ENCODE measurements at regions not wholly inside any gene's neighbourhood (a gene's known extent, or its start where the extent isn't known, plus 50 kb on each side); places are given as distances from the start of the nearest gene placed in this dataset.

GRCh38 chr18:78727057-78727739 is 252.4 kb upstream of the SALL3 start:
- no peak overlapping the region for H3K4me3 ChIP-seq (ENCODE audit: low read depth, low read length)
- DNase-seq (ENCODE audit: low read depth): no peak
- TF ChIP-seq CTCF (conservative IDR thresholded peaks at IDR 0.05; ENCODE audit: low read depth, low read length): no peak

- no peak for DNase-seq (ENCODE audit: low read depth)
- no peak for TF ChIP-seq CTCF (conservative IDR thresholded peaks at IDR 0.05; ENCODE audit: low read depth, low read length)
- H3K4me3 ChIP-seq (ENCODE audit: low read depth, low read length): no peak overlapping the region
Observed at GRCh38 chr18:78727877-78728783, 251.5 kb upstream of the SALL3 start.

GRCh38 chr18:78728784-78729467 is 250.7 kb upstream of the SALL3 start:
- DNase-seq (ENCODE audit: low read depth): no peak
- H3K4me3 ChIP-seq (ENCODE audit: low read depth, low read length): no peak overlapping the region
- TF ChIP-seq CTCF (conservative IDR thresholded peaks at IDR 0.05; ENCODE audit: low read depth, low read length): no peak

- no peak for DNase-seq (ENCODE audit: low read depth)
- H3K4me3 ChIP-seq (ENCODE audit: low read depth, low read length): no peak overlapping the region
- no peak for TF ChIP-seq CTCF (conservative IDR thresholded peaks at IDR 0.05; ENCODE audit: low read depth, low read length)
Observed at GRCh38 chr18:78730546-78730945, 249.1 kb upstream of the SALL3 start.

GRCh38 chr18:78731016-78731397 is 248.6 kb upstream of the SALL3 start:
- no peak for TF ChIP-seq CTCF (conservative IDR thresholded peaks at IDR 0.05; ENCODE audit: low read depth, low read length)
- no peak overlapping the region for H3K4me3 ChIP-seq (ENCODE audit: low read depth, low read length)
- no peak for DNase-seq (ENCODE audit: low read depth)

- no peak for DNase-seq (ENCODE audit: low read depth)
- H3K4me3 ChIP-seq (ENCODE audit: low read depth, low read length): no peak overlapping the region
- no peak for TF ChIP-seq CTCF (conservative IDR thresholded peaks at IDR 0.05; ENCODE audit: low read depth, low read length)
Observed at GRCh38 chr18:78731398-78732032, 248.1 kb upstream of the SALL3 start.
